Sigmoid colon (tissue), 4 donors: ENCODE measurements at regions not wholly inside any gene's neighbourhood (a gene's known extent, or its start where the extent isn't known, plus 50 kb on each side); places are given as distances from the start of the nearest gene placed in this dataset.

ENCODE experiments used
- EP300 ChIP-seq, 4 donors: sonication (generic); formaldehyde crosslinking; IDR thresholded peaks; one replicate each; pipeline ENCODE4 v1.6.1; 2017; ENCODE audit warnings: antibody characterized with exemption in 4 of 4
- POLR2A ChIP-seq, 2 donors: fragments of 450-650 bp; IDR thresholded peaks; one replicate each; pipeline ENCODE4 v1.6.1; 2016; ENCODE audit warnings: antibody characterized with exemption in 2 of 2, mild to moderate bottlenecking in 2 of 2, moderate library complexity in 2 of 2
- POLR2AphosphoS5 ChIP-seq, 4 donors: sonication (generic); formaldehyde crosslinking; IDR thresholded peaks; one replicate each; pipeline ENCODE4 v1.6.1; 2017; ENCODE audit warnings: antibody characterized with exemption in 4 of 4
- TF ChIP-seq, protein P1 (sequence below), 4 experiments: fragments of 450-650 bp in 3 of 4; fragments of 200-600 bp in 1 of 4; IDR thresholded peaks; one replicate each; pipeline ENCODE4 v1.5.1; 2016 to 2019; ENCODE audit warnings: antibody characterized with exemption in 4 of 4, mild to moderate bottlenecking in 3 of 4, moderate library complexity in 2 of 4

DNA sequence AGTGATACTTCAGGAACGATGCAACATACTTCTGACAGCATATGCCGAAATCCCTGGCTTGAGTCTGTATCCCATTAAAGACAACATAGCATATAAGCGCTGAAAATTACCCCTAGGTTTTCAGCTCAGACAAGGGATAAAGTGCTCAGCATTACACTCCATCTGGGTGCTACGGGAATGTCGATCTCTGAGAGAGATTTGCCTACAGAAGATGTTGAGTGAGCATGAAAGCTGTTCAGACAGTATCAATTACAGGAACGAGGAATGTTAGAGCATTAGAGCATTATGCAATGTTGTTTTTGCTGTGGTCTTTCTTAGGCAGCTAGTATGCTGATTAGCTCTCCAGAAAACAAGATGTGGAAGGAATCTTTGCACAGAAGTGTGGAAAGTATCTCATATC, 484.5 kb downstream of the LIG4 start:
- TF ChIP-seq, protein P1, sequence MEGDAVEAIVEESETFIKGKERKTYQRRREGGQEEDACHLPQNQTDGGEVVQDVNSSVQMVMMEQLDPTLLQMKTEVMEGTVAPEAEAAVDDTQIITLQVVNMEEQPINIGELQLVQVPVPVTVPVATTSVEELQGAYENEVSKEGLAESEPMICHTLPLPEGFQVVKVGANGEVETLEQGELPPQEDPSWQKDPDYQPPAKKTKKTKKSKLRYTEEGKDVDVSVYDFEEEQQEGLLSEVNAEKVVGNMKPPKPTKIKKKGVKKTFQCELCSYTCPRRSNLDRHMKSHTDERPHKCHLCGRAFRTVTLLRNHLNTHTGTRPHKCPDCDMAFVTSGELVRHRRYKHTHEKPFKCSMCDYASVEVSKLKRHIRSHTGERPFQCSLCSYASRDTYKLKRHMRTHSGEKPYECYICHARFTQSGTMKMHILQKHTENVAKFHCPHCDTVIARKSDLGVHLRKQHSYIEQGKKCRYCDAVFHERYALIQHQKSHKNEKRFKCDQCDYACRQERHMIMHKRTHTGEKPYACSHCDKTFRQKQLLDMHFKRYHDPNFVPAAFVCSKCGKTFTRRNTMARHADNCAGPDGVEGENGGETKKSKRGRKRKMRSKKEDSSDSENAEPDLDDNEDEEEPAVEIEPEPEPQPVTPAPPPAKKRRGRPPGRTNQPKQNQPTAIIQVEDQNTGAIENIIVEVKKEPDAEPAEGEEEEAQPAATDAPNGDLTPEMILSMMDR (IDR thresholded peaks at IDR 0.05): no peak
- TF ChIP-seq POLR2AphosphoS5 (IDR thresholded peaks at IDR 0.05): no peak
- TF ChIP-seq EP300 (IDR thresholded peaks at IDR 0.05): no peak
- TF ChIP-seq POLR2A (IDR thresholded peaks at IDR 0.05): no peak
